Mesodermal cell (in vitro differentiated cells): ENCODE measurements at regions not wholly inside any gene's neighbourhood (a gene's known extent, or its start where the extent isn't known, plus 50 kb on each side); places are given as distances from the start of the nearest gene placed in this dataset.

Source experiments
- H3K27ac ChIP-seq: 2 replicates; pipeline ENCODE4 v1.7.0; 2013; ENCODE audit warnings: mild to moderate bottlenecking, low read depth, low read length, moderate library complexity; ENCODE audit not compliant: severe bottlenecking
- H3K36me3 ChIP-seq: 2 replicates; pipeline ENCODE4 v1.7.1; 2013; ENCODE audit warnings: mild to moderate bottlenecking, low read length, moderate library complexity; ENCODE audit not compliant: control insufficient read depth, insufficient read depth
- H3K4me1 ChIP-seq: one replicate; pipeline ENCODE4 v1.7.1; 2013; ENCODE audit warnings: mild to moderate bottlenecking, low read length; ENCODE audit not compliant: insufficient read depth, control insufficient read depth, poor library complexity, severe bottlenecking
- H3K4me3 ChIP-seq: 2 replicates; pipeline ENCODE4 v1.7.0; 2013; ENCODE audit warnings: low read length, control low read depth, mild to moderate bottlenecking; ENCODE audit not compliant: insufficient read depth, poor library complexity, severe bottlenecking; ENCODE audit errors: extremely low read depth
- H3K9me3 ChIP-seq: 2 replicates; pipeline ENCODE4 v1.7.1; 2013; ENCODE audit warnings: mild to moderate bottlenecking, low read length, moderate library complexity; ENCODE audit not compliant: control insufficient read depth
- WGBS, 2 experiments: methylation state at CpG; one replicate each; pipeline ENCODE4 v1.1.5; 2013; ENCODE audit warnings: missing lambda C conversion rate in 2 of 2; ENCODE audit not compliant: insufficient coverage in 2 of 2; 5-methylcytosine and 5-hydroxymethylcytosine counted together

DNA sequence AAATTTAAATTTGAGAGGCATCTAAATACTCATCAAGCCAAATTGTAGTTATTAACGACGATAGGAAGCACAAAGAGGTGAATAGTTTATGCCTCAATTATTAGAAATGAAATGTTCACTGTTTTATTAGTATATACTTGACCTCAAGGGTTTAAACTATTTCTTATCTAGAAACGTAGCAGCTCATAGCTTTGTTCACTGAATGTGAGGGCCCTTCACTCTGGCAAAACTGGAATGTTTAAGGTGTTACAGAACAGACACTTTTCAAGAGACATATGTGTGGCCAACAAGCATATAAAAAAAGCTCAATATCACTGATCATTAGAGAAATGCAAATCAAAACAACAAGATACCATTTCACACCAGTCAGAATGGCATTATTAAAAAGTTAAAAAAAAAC is 151.2 kb upstream of the KCNN2 start:
- Histone ChIP-seq H3K4me3 (no peak overlapping the region), H3K36me3 (no peaks in the 10 kb centered on the region), H3K27ac (no peak overlapping the region), H3K9me3 (no peaks in the 10 kb centered on the region), H3K4me1 (no peaks in the 10 kb centered on the region)
- WGBS, 2 experiments, result no CpG with 5 or more reads among the region's 3 CpGs

DNA sequence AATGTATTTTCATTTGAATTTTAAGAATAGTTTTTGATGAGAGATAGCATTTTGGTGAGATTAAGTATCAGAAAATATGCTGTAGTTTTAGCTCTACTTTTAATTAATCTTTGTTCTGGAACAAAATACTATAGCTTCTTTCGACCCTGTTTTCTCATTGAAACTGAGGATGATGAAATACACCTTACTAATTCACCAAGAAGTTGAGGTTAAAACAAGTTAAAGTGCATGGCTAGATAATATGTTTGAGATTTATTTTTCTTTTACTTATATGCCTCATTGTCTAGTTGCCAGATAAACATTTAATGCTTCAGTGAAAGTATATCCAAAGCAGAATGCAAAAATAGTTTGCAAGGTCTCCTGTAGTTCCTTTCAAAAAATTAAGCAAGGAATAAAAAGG is 140.1 kb upstream of the KCNN2 start:
- Histone ChIP-seq H3K27ac (no peak overlapping the region), H3K9me3 (no peaks in the 10 kb centered on the region), H3K36me3 (no peaks in the 10 kb centered on the region), H3K4me3 (no peak overlapping the region), H3K4me1 (no peaks in the 10 kb centered on the region)
- no CpG with 5 or more reads among the region's 1 CpG for WGBS, 2 experiments

DNA sequence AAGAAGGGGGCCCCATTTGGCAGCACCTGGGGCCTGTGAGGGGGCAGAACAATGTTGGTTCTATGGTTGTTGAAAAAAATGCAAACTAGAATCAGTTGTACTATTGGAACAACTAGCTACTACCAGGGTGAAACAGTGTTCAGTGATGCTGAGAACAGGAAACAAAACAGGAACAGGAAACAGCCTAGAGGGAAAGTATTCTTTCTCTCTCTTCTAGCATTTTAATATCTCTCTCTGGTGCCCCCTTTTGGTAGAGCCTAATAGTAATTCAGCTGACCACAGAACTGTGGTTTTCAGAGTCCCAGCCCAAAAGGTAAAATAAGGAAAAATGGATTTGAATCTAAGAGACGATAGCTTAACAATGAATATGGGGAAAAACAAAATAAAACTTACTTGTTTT is 138.0 kb upstream of the KCNN2 start:
- WGBS, 2 experiments, result no CpG with 5 or more reads among the region's 1 CpG
- Histone ChIP-seq H3K9me3 (no peaks in the 10 kb centered on the region), H3K27ac (no peak overlapping the region), H3K4me1 (no peaks in the 10 kb centered on the region), H3K4me3 (no peak overlapping the region), H3K36me3 (no peaks in the 10 kb centered on the region)

DNA sequence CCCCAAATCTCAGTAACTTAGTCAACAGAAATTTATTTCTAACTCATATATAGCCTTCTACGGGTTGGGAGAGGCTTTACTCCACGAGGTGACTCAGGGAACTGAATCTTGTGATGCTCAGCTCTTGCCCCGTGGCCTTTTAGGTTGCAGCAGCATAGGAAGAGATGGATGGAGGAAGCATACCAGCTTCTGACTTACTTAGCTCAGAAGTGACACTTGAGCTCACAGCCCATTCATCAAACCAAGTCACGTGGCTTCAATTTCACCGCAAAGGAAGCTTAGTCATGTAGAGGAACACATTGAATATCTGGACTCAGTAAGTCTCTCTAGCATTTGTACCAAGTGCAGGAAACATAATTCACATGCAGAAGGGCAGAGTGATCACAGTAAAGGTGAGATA is 124.1 kb upstream of the KCNN2 start:
- Histone ChIP-seq H3K9me3 (no peaks in the 10 kb centered on the region), H3K36me3 (no peaks in the 10 kb centered on the region), H3K4me1 (no peaks in the 10 kb centered on the region), H3K27ac (no peak overlapping the region), H3K4me3 (no peak overlapping the region)
- WGBS, 2 experiments, result 89 to 93% methylated on average over 3 to 4 of the region's 5 CpGs

DNA sequence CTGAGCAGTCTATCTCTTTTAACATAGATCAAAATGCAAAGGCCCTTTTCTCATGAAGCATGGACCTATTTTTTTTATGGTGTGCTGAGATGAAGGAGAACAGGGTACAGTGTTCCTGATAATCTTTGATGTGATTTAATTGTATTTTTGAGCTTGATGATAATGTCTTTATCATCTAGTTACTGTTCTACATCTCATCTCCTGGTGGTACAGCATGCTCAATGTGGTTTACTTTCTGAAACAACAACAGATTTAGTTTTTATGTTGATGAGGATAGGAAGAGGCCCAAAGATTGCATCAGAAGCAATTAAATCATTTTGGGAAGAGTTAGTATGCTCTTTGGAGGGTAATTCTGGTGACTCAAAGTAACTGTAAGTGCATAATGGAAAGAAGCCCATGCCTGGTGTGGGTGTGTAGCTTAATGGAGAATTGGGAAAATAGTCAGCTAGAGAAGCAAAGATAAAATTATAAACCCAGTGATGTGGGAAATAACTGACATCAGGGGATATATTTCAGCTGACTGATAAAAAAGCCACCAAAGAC is 123.0 kb upstream of the KCNN2 start:
- Histone ChIP-seq H3K4me1 (peaks cover 3% of the 10 kb centered on the region), H3K27ac (no peak overlapping the region), H3K36me3 (no peaks in the 10 kb centered on the region), H3K9me3 (no peaks in the 10 kb centered on the region), H3K4me3 (no peak overlapping the region)

DNA sequence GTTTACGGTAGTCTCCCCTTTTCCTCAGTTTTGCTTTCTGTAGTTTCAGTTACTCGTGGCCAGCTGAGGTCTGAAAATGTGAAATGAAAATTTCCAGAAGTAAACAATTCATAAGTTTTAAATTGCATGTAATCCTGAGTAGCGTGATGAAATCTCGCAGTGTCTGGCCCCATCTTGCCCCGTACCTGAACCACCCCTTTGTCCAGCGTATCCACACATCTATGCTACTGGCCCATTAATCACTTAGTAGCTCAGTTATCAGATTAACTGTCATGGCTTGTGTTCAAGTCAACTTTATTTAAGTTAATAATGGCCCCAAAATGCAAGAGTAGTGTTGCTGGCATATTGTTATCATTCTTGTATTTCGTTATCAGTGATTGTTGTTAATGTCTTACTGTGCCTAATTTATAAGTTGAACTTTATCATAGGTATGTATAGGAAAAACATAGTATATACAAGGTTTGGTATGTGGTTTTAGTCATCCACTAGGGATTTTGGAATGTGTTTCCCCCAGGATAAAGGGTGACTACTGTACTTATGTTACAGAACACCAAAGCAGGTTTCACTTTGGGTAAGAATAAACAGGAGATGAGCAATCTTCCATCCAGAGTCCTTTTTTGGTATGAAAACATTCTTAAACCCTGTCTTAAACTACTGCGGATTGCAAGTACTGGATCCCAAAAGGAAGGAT is 118.4 kb upstream of the KCNN2 start:
- Histone ChIP-seq H3K36me3 (no peaks in the 10 kb centered on the region), H3K4me1 (peaks cover 10% of the 10 kb centered on the region), H3K27ac (peak overlapping the region; percentile 83), H3K4me3 (no peak overlapping the region), H3K9me3 (no peaks in the 10 kb centered on the region)
- 89 to 94% methylated on average over 4 of the region's 8 CpGs for WGBS, 2 experiments

DNA sequence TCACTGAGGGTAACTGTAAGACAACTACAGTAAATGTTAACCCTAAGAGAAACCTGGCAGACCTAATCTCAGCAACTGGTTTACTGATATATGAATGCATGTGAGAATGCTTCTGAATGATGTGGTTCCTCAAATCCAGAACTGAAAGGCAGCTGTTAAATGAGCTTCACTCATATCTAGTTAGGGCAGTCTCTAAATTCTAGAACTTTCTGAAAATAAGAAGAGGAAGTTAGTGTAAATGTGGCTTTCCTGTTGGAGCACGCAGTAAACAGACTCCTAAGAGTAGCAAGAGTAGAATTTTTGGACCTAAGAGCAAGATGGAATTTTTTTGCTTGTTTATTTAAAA is 117.9 kb upstream of the KCNN2 start:
- peak overlapping the region; percentile 83 for H3K27ac ChIP-seq

DNA sequence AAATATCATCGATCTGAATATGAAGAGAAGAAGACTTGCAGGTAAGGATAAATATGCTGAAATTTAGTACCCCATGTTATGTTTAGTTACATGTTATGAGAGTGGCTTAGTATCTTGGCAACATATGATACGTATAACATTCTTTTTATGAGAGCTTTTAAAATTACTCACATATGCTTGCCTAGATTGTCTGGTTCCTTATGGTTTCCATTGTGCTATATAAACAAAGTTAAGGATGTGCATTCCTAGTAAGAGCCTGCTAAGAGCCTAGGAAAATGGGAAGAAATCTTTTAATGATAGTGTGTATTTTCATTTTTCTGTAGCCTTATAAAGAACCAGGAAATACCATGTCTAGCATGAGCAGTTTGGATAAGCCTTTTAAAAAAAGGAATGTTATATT is 112.0 kb upstream of the KCNN2 start:
- WGBS, 2 experiments, result 86% methylated on average over 1 of the region's 2 CpGs; no CpG with 5 or more reads in 1 of the 2 experiments
- H3K4me3 ChIP-seq, result no peak overlapping the region
- H3K9me3 ChIP-seq, result no peaks in the 10 kb centered on the region
- H3K36me3 ChIP-seq, result no peaks in the 10 kb centered on the region
- H3K4me1 ChIP-seq, result peaks cover 14% of the 10 kb centered on the region
- no peak overlapping the region for H3K27ac ChIP-seq

More for the DNA sequence above, 117.9 kb upstream of the KCNN2 start:
- Histone ChIP-seq H3K4me1 (peaks cover 10% of the 10 kb centered on the region), H3K36me3 (no peaks in the 10 kb centered on the region), H3K4me3 (no peak overlapping the region), H3K9me3 (no peaks in the 10 kb centered on the region)
- 100% methylated on average over 1 of the region's 1 CpG for WGBS, 2 experiments

DNA sequence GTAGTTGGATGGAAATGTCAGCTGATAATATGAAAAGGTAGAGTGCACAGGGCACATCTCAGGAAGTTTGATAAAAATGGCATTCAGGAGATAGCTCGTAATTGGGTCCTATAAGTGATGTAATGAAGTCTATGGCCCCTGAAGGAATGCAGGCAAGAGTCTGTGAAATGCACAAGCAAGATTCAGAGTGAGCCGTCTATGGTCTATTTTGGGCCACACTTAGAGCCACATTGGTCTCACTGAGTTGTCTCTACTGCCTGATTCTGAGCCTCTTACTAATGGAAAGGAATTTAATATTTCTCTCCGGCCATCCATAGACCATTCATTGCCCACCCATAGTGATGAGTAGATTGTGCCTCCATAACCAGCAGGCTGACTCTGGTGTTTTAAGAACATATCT is 111.3 kb upstream of the KCNN2 start:
- 90 to 92% methylated on average over 1 to 2 of the region's 3 CpGs for WGBS, 2 experiments
- Histone ChIP-seq H3K9me3 (no peaks in the 10 kb centered on the region), H3K4me3 (no peak overlapping the region), H3K4me1 (peaks cover 11% of the 10 kb centered on the region), H3K27ac (no peak overlapping the region), H3K36me3 (no peaks in the 10 kb centered on the region)

DNA sequence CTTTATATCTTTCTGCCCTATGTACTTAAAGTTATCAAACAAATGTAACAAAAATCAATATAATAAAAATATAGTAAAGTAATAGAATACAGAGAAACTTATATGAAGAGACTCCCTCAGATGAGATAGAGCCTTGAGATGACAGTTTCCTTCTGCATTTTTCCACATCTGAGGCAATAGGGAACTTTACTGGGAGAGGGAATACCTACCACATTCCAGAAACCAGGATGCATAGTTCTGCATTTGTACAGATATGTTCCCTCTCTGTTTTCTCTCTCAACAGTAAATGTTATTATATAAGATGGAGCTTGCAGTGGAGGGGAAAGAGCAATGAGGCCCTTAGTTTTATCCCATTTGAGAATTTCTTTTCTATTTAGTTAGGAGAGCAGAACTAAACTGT is 109.6 kb upstream of the KCNN2 start:
- no peak overlapping the region for H3K4me3 ChIP-seq
- H3K4me1 ChIP-seq, result peaks cover 11% of the 10 kb centered on the region
- no peaks in the 10 kb centered on the region for H3K9me3 ChIP-seq
- no peaks in the 10 kb centered on the region for H3K36me3 ChIP-seq
- H3K27ac ChIP-seq, result no peak overlapping the region

DNA sequence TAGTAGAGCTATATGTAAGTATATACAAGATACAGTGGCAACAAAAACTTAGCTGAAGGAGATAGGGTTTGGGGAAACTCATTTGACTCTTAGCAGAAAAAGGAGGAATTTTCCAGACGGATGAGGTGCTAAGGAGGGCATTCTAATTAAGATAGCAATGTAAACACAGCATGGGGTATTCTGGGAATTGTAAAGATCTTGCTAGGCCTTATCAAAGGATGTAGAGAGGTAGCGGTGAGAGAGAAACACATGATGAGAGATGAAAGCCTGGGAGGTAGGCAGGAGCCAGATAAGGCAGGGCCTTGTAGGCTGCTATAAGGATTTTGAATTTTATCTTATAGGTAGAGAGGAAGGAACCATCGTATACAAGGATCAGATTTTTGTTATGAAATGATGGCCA is 106.6 kb upstream of the KCNN2 start:
- Histone ChIP-seq H3K36me3 (no peaks in the 10 kb centered on the region), H3K9me3 (no peaks in the 10 kb centered on the region), H3K4me1 (peaks cover 6% of the 10 kb centered on the region), H3K4me3 (no peak overlapping the region), H3K27ac (no peak overlapping the region)
- WGBS, 2 experiments, result 11% methylated on average over 3 of the region's 3 CpGs
